Islet precursor cell (in vitro differentiated cells): ENCODE measurements at regions not wholly inside any gene's neighbourhood (a gene's known extent, or its start where the extent isn't known, plus 50 kb on each side); places are given as distances from the start of the nearest gene placed in this dataset.
A peak's percentile ranks its signal among the peaks of the same experiment; 100 is the strongest.

Source experiments
- DNase-seq: peaks from one replicate; pipeline ENCODE4 v3.0.0-alpha.2; 2018

GRCh38 chr15:62446984-62447383 is 281.9 kb upstream of the C2CD4B start:
- no peak for DNase-seq

GRCh38 chr15:62447742-62448141 is 282.7 kb upstream of the C2CD4B start:
- DNase-seq = peak; percentile 44

GRCh38 chr15:62449638-62450037 is 284.6 kb upstream of the C2CD4B start:
- DNase-seq = no peak

- no peak for DNase-seq
Observed at GRCh38 chr15:62450061-62450460, 285.0 kb upstream of the C2CD4B start.

- DNase-seq = no peak
Observed at GRCh38 chr15:62452026-62452425, 286.9 kb upstream of the C2CD4B start.

- no peak for DNase-seq
Observed at GRCh38 chr15:62452667-62453066, 287.6 kb upstream of the C2CD4B start.

- DNase-seq = no peak
Observed at GRCh38 chr15:62453375-62453774, 288.3 kb upstream of the C2CD4B start.

- no peak for DNase-seq
Observed at GRCh38 chr15:62453981-62454380, 288.9 kb upstream of the C2CD4B start.

- DNase-seq = no peak
Observed at GRCh38 chr15:62454567-62455172, 289.6 kb upstream of the C2CD4B start.

- no peak for DNase-seq
Observed at GRCh38 chr15:62455441-62455921, 290.4 kb upstream of the C2CD4B start.

- no peak for DNase-seq
Observed at GRCh38 chr15:62456011-62456920, 291.2 kb upstream of the C2CD4B start.

- DNase-seq = no peak
Observed at GRCh38 chr15:62457100-62457499, 292.0 kb upstream of the C2CD4B start.

- DNase-seq = no peak
Observed at GRCh38 chr15:62459875-62460274, 294.8 kb upstream of the C2CD4B start.

- peak; percentile 67 for DNase-seq
Observed at GRCh38 chr15:62462268-62462667, 297.2 kb upstream of the C2CD4B start.

GRCh38 chr15:62462721-62463120 is 297.6 kb upstream of the C2CD4B start:
- DNase-seq = no peak

GRCh38 chr15:62464705-62465104 is 299.6 kb upstream of the C2CD4B start:
- DNase-seq = peak; percentile 72

GRCh38 chr15:62465173-62465572 is 300.1 kb upstream of the C2CD4B start:
- DNase-seq = peak; percentile 71

- no peak for DNase-seq
Observed at GRCh38 chr15:62469478-62469873, 304.4 kb upstream of the C2CD4B start.

- peak; percentile 98 for DNase-seq
Observed at GRCh38 chr15:62469874-62470688, 305.0 kb upstream of the C2CD4B start.

GRCh38 chr15:62472616-62473299 is 307.7 kb upstream of the C2CD4B start:
- peak; percentile 92 for DNase-seq

GRCh38 chr15:62474021-62474770 is 309.1 kb upstream of the C2CD4B start:
- DNase-seq = no peak

- DNase-seq = no peak
Observed at GRCh38 chr15:62474771-62475124, 309.7 kb upstream of the C2CD4B start.
